Stimulated activated CD4-positive, alpha-beta T cell treated with anti-CD3 and anti-CD28 coated beads, Interleukin-12 subunit alpha, Interleukin-12 subunit beta, amount 100 ng/mL, for 48 hours (primary cell): ENCODE measurements at regions not wholly inside any gene's neighbourhood (a gene's known extent, or its start where the extent isn't known, plus 50 kb on each side); places are given as distances from the start of the nearest gene placed in this dataset.

Experiments
- DNase-seq, 3 donors: peaks; one replicate each; pipeline ENCODE4 v3.0.0-alpha.2; 2020; ENCODE audit warnings: low read depth in 2 of 3, low spot score in 1 of 3

- DNase-seq, result peak in 1 of 3 donors; percentile 14
Measured at GRCh38 chr13:29713839-29714238, 118.4 kb upstream of the SLC7A1 start.

GRCh38 chr13:29711776-29712175 is 116.3 kb upstream of the SLC7A1 start:
- DNase-seq, result no peak

GRCh38 chr13:29710511-29710910 is 115.0 kb upstream of the SLC7A1 start:
- DNase-seq, result no peak

DNA sequence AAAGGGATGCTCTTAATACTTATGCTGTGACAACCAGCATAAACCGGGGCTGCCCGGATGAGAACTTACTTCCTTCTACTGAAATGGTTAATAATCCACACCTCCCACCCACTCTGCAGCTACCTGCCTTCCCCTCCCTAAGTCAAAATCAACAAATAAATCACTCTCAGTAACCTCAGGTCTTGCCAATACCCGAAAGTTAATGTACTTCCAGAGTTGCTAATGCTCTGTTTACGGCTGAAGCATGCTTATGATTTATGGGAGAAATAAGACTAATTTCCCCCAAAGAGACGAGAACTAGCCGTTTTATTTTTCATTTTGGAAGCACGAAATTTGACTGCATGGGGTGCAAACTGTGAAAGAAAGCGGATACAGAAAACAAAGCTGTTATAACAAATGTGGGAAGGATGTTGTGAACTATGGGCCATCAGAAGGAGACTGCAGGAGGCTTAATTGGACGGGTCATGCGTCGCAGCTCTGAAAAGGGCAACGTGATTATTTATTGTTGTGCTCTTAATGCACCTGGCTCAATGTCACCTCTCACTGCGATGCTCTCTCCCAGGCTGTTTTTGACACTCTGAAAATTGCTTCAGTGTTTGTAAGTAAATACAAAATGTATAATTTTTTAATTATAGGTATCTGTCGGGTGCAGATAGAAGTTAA is 114.0 kb upstream of the SLC7A1 start:
- DNase-seq, result no peak

GRCh38 chr13:29707876-29708543 is 112.5 kb upstream of the SLC7A1 start:
- DNase-seq, result peak; percentile 32 to 53 (median 39)

DNA sequence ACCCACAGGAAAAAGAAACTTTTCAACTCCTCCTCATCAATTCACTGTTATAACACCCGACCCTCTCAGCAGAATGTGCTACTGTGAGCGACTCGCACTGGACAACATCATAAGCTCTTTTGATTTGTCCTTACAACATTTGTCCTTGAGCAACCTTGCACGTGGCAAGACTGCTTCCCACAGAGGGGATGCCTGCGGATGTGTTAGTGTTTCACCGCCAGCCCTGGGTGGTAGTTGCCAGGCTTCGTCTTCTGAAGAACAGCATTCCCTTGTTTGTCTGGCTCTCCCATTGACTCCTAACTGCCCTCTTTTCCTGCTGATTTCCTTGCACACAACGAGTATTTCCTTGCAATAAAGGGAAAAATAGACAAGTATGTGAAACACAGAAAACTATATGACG is 111.4 kb upstream of the SLC7A1 start:
- DNase-seq, result no peak

- no peak for DNase-seq
Measured at GRCh38 chr13:29704648-29705047, 109.2 kb upstream of the SLC7A1 start.

- no peak for DNase-seq
Measured at GRCh38 chr13:29703421-29703820, 107.9 kb upstream of the SLC7A1 start.

DNA sequence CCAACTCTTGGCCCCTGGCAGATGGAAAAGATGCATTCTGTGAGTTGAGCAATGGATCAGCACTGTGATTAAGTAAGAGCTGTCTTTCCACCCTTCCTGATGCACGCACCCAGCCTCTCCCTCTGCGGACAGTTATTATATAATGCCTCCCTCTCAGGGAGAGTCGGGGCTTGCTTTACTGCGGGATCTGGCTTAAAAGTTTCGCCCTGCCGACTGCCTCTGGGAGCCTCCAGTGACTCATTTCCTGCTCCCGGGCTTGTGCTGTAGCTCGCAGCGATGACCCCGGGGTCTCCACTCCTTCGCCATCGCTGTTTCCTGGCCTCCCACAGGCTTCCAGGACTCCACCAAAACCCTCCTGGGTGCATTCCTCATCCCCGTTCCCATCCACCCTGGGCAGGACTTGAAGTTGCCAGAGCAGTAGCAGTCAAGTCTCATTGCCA is 107.4 kb upstream of the SLC7A1 start:
- DNase-seq, result no peak

GRCh38 chr13:29698106-29698505 is 102.6 kb upstream of the SLC7A1 start:
- no peak for DNase-seq

- DNase-seq, result no peak
Measured at GRCh38 chr13:29696606-29697005, 101.1 kb upstream of the SLC7A1 start.

GRCh38 chr13:29693275-29693945 is 97.9 kb upstream of the SLC7A1 start:
- no peak for DNase-seq

DNA sequence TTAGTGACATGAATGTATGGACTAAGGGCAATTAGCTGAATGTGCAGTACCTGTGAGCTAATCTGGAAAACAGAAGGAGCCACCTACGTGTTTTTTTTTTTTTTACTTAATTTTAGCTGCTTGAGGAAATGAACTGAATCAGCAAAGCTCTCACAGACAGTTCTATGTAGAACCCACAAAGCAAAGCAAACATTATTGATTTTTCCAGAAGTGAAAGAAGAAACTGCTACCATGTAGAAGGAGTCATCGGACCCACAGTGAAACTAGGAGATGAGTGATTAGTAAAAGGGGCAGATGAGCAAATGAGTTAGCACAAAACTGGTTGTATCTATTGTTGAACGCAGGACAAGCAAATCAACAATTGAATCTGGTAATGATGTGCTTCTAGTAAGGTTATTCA is 94.1 kb upstream of the SLC7A1 start:
- DNase-seq, result no peak

DNA sequence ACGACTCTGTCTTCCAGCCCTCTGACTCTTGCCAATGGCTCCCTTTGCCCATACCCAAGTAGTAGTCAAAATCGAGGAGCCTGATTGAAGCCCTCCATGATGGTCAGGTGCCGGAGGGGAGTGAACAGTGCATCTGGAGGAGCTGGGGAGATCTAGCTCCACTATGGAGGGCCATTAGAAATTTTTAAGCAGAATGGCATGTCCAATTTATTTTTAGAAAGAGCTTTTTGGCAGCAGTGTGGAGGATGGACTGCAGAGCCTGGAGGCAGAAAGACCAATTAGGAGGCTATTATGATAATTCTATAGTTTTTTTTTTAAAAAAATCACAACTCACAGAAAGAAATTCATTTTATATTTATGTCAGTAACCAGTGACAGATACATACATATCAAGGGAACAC is 92.7 kb upstream of the SLC7A1 start:
- DNase-seq, result no peak

GRCh38 chr13:29684441-29684840 is 89.0 kb upstream of the SLC7A1 start:
- no peak for DNase-seq

- no peak for DNase-seq
Measured at GRCh38 chr13:29683041-29683440, 87.6 kb upstream of the SLC7A1 start.

DNA sequence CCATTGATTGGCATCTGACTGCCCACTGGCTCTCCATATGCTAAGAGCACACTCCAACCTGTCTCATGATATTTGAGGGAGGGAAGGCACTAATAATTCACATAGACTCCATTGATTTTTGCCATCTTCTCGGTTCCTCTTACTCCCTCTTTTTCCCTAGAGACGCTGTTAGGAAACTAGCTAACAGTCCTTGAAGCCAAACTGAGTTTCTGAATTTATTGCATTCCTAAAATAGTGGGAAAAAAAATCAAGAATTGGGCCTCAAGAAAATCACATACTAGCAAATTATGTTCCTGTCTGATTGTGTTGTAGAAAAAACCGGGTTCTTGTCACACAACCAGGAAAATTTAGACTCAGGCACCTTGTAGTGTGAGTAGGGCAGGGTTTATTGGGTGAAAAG is 86.4 kb upstream of the SLC7A1 start:
- no peak for DNase-seq

- DNase-seq, result no peak
Measured at GRCh38 chr13:29679396-29680053, 84.0 kb upstream of the SLC7A1 start.

DNA sequence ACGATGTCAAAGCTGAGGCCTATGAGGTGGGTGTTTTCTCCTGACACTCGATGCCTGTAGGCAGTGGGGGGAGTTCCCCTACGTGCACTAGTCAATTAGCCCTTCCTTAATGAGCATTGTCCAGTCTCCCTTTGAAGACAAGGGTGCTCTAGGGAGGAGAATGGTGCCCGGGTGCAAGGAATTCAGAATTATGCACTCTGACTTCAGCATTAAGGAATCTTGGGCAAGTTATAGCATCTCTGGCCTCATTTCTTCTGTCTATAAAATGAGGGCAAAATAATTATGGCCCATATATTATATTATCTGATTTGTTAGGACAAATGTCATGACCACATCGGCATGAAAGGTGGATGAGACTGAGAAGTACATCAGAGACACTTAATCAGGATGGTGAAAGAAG is 82.1 kb upstream of the SLC7A1 start:
- DNase-seq, result no peak

GRCh38 chr13:29676941-29677452 is 81.5 kb upstream of the SLC7A1 start:
- no peak for DNase-seq

GRCh38 chr13:29676535-29676934 is 81.0 kb upstream of the SLC7A1 start:
- no peak for DNase-seq

DNA sequence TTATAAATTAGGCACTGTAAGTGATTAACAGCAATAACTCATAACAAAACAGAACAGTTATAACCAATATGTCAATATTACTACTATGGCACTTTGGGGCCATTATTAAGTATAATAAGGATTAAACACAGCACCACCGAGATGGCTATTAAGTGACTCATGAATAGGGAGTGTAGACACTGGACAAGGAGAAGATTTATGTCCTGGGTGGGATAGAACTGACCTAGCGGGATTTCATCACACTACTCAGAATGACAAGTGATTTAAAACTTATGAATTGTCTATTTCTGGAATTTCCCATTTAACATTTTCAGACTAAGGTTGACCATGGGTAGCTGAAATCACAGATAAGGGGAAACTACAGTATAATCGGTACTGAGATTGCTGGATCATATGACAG is 79.0 kb upstream of the SLC7A1 start:
- no peak for DNase-seq
